Stimulated activated naive CD8-positive, alpha-beta T cell treated with anti-CD3 and anti-CD28 coated beads, Interleukin-15, Interleukin-2, amounts not matched to agents 100 ng/mL and 50 ng/mL, for 24 hours (primary cell): ENCODE measurements at regions not wholly inside any gene's neighbourhood (a gene's known extent, or its start where the extent isn't known, plus 50 kb on each side); places are given as distances from the start of the nearest gene placed in this dataset.

Source experiments
- H3K27ac Mint-ChIP-seq: one replicate; pipeline ENCODE4 v1.8.0; 2021; ENCODE audit warnings: mild to moderate bottlenecking, mixed read lengths
- H3K27me3 Mint-ChIP-seq: one replicate; pipeline ENCODE4 v1.8.0; 2021; ENCODE audit warnings: mixed read lengths
- H3K36me3 Mint-ChIP-seq: one replicate; pipeline ENCODE4 v1.8.0; 2021; ENCODE audit warnings: low read depth, mixed read lengths
- H3K4me1 Mint-ChIP-seq: one replicate; pipeline ENCODE4 v1.8.0; 2021; ENCODE audit warnings: low read depth, mixed read lengths
- H3K4me3 Mint-ChIP-seq: one replicate; pipeline ENCODE4 v1.8.0; 2021; ENCODE audit warnings: mild to moderate bottlenecking, mixed read lengths
- H3K9me3 Mint-ChIP-seq: one replicate; pipeline ENCODE4 v1.8.0; 2021; ENCODE audit warnings: mixed read lengths

- H3K27ac Mint-ChIP-seq: no peak overlapping the region
- no peaks in the 10 kb centered on the region for H3K4me1 Mint-ChIP-seq
- H3K4me3 Mint-ChIP-seq: no peak overlapping the region
- peaks cover 34% of the 10 kb centered on the region for H3K27me3 Mint-ChIP-seq
- H3K9me3 Mint-ChIP-seq: no peaks in the 10 kb centered on the region
- H3K36me3 Mint-ChIP-seq: no peaks in the 10 kb centered on the region
Observed at GRCh38 chr1:232303222-232303620, 326.7 kb downstream of the SIPA1L2 start.

- no peak overlapping the region for H3K27ac Mint-ChIP-seq
- no peak overlapping the region for H3K4me3 Mint-ChIP-seq
Observed at GRCh38 chr1:232302376-232303221, 327.3 kb downstream of the SIPA1L2 start.

GRCh38 chr1:232301246-232301645, 328.7 kb downstream of the SIPA1L2 start:
- H3K27me3 Mint-ChIP-seq: peaks cover 34% of the 10 kb centered on the region
- H3K36me3 Mint-ChIP-seq: no peaks in the 10 kb centered on the region
- no peaks in the 10 kb centered on the region for H3K9me3 Mint-ChIP-seq
- H3K4me1 Mint-ChIP-seq: no peaks in the 10 kb centered on the region
- no peak overlapping the region for H3K4me3 Mint-ChIP-seq
- H3K27ac Mint-ChIP-seq: no peak overlapping the region

More at GRCh38 chr1:232302376-232303221, 327.3 kb downstream of the SIPA1L2 start:
- Mint-ChIP-seq H3K36me3 (no peaks in the 10 kb centered on the region), H3K27me3 (peaks cover 29% of the 10 kb centered on the region), H3K9me3 (no peaks in the 10 kb centered on the region), H3K4me1 (no peaks in the 10 kb centered on the region)

GRCh38 chr1:232300466-232300865, 329.5 kb downstream of the SIPA1L2 start:
- Mint-ChIP-seq H3K27me3 (peaks cover 34% of the 10 kb centered on the region), H3K36me3 (no peaks in the 10 kb centered on the region), H3K27ac (no peak overlapping the region), H3K4me1 (no peaks in the 10 kb centered on the region), H3K4me3 (no peak overlapping the region), H3K9me3 (no peaks in the 10 kb centered on the region)

- Mint-ChIP-seq H3K36me3 (no peaks in the 10 kb centered on the region), H3K27ac (no peak overlapping the region), H3K4me3 (no peak overlapping the region), H3K4me1 (no peaks in the 10 kb centered on the region), H3K27me3 (peaks cover 19% of the 10 kb centered on the region), H3K9me3 (no peaks in the 10 kb centered on the region)
Observed at GRCh38 chr1:232296461-232296860, 333.5 kb downstream of the SIPA1L2 start.

GRCh38 chr1:232293361-232293760, 336.6 kb downstream of the SIPA1L2 start:
- no peak overlapping the region for H3K4me3 Mint-ChIP-seq
- no peaks in the 10 kb centered on the region for H3K9me3 Mint-ChIP-seq
- no peak overlapping the region for H3K27ac Mint-ChIP-seq
- H3K36me3 Mint-ChIP-seq: no peaks in the 10 kb centered on the region
- H3K4me1 Mint-ChIP-seq: no peaks in the 10 kb centered on the region
- H3K27me3 Mint-ChIP-seq: peaks cover 5% of the 10 kb centered on the region

- no peaks in the 10 kb centered on the region for H3K4me1 Mint-ChIP-seq
- H3K27me3 Mint-ChIP-seq: peaks cover 4% of the 10 kb centered on the region
- no peaks in the 10 kb centered on the region for H3K36me3 Mint-ChIP-seq
- H3K9me3 Mint-ChIP-seq: no peaks in the 10 kb centered on the region
- no peak overlapping the region for H3K27ac Mint-ChIP-seq
- no peak overlapping the region for H3K4me3 Mint-ChIP-seq
Observed at GRCh38 chr1:232292818-232293217, 337.1 kb downstream of the SIPA1L2 start.

GRCh38 chr1:232292239-232292638, 337.7 kb downstream of the SIPA1L2 start:
- H3K27ac Mint-ChIP-seq: no peak overlapping the region
- H3K27me3 Mint-ChIP-seq: peaks cover 2% of the 10 kb centered on the region
- H3K4me1 Mint-ChIP-seq: no peaks in the 10 kb centered on the region
- H3K36me3 Mint-ChIP-seq: no peaks in the 10 kb centered on the region
- no peaks in the 10 kb centered on the region for H3K9me3 Mint-ChIP-seq
- no peak overlapping the region for H3K4me3 Mint-ChIP-seq

GRCh38 chr1:232291681-232292080, 338.3 kb downstream of the SIPA1L2 start:
- Mint-ChIP-seq H3K27me3 (no peaks in the 10 kb centered on the region), H3K4me3 (no peak overlapping the region), H3K4me1 (no peaks in the 10 kb centered on the region)

GRCh38 chr1:232291261-232291660, 338.7 kb downstream of the SIPA1L2 start:
- H3K27me3 Mint-ChIP-seq: no peaks in the 10 kb centered on the region
- H3K36me3 Mint-ChIP-seq: no peaks in the 10 kb centered on the region
- no peak overlapping the region for H3K27ac Mint-ChIP-seq
- no peak overlapping the region for H3K4me3 Mint-ChIP-seq
- H3K9me3 Mint-ChIP-seq: no peaks in the 10 kb centered on the region
- H3K4me1 Mint-ChIP-seq: no peaks in the 10 kb centered on the region

More at GRCh38 chr1:232291681-232292080, 338.3 kb downstream of the SIPA1L2 start:
- Mint-ChIP-seq H3K9me3 (no peaks in the 10 kb centered on the region), H3K27ac (no peak overlapping the region), H3K36me3 (no peaks in the 10 kb centered on the region)

- no peaks in the 10 kb centered on the region for H3K4me1 Mint-ChIP-seq
- H3K9me3 Mint-ChIP-seq: no peaks in the 10 kb centered on the region
- no peak overlapping the region for H3K27ac Mint-ChIP-seq
- no peaks in the 10 kb centered on the region for H3K36me3 Mint-ChIP-seq
- no peaks in the 10 kb centered on the region for H3K27me3 Mint-ChIP-seq
- H3K4me3 Mint-ChIP-seq: no peak overlapping the region
Observed at GRCh38 chr1:232290570-232290969, 339.4 kb downstream of the SIPA1L2 start.

- Mint-ChIP-seq H3K27me3 (no peaks in the 10 kb centered on the region), H3K27ac (no peak overlapping the region), H3K36me3 (no peaks in the 10 kb centered on the region), H3K9me3 (no peaks in the 10 kb centered on the region), H3K4me1 (no peaks in the 10 kb centered on the region), H3K4me3 (no peak overlapping the region)
Observed at GRCh38 chr1:232287676-232288569, 342.0 kb downstream of the SIPA1L2 start.

- no peaks in the 10 kb centered on the region for H3K4me1 Mint-ChIP-seq
- peaks cover 6% of the 10 kb centered on the region for H3K27me3 Mint-ChIP-seq
- H3K9me3 Mint-ChIP-seq: no peaks in the 10 kb centered on the region
- H3K4me3 Mint-ChIP-seq: no peak overlapping the region
- H3K27ac Mint-ChIP-seq: no peak overlapping the region
- H3K36me3 Mint-ChIP-seq: no peaks in the 10 kb centered on the region
Observed at GRCh38 chr1:232285138-232285537, 344.8 kb downstream of the SIPA1L2 start.

- Mint-ChIP-seq H3K27ac (no peak overlapping the region), H3K27me3 (peaks cover 6% of the 10 kb centered on the region), H3K9me3 (no peaks in the 10 kb centered on the region), H3K36me3 (no peaks in the 10 kb centered on the region), H3K4me1 (no peaks in the 10 kb centered on the region), H3K4me3 (no peak overlapping the region)
Observed at GRCh38 chr1:232283864-232284263, 346.1 kb downstream of the SIPA1L2 start.

- Mint-ChIP-seq H3K9me3 (no peaks in the 10 kb centered on the region), H3K4me1 (no peaks in the 10 kb centered on the region), H3K4me3 (no peak overlapping the region), H3K27me3 (peaks cover 6% of the 10 kb centered on the region), H3K27ac (no peak overlapping the region), H3K36me3 (no peaks in the 10 kb centered on the region)
Observed at GRCh38 chr1:232282498-232282897, 347.4 kb downstream of the SIPA1L2 start.
